ENCODE measurements at regions not wholly inside any gene's neighbourhood (a gene's known extent, or its start where the extent isn't known, plus 50 kb on each side); places are given as distances from the start of the nearest gene placed in this dataset.
A peak's percentile ranks its signal among the peaks of the same experiment; 100 is the strongest.
"Not testable (repeated sequence)": the region's sequence is repeated elsewhere in the genome, so short reads cannot be mapped to it uniquely, and the experiment has no call there.

DNA sequence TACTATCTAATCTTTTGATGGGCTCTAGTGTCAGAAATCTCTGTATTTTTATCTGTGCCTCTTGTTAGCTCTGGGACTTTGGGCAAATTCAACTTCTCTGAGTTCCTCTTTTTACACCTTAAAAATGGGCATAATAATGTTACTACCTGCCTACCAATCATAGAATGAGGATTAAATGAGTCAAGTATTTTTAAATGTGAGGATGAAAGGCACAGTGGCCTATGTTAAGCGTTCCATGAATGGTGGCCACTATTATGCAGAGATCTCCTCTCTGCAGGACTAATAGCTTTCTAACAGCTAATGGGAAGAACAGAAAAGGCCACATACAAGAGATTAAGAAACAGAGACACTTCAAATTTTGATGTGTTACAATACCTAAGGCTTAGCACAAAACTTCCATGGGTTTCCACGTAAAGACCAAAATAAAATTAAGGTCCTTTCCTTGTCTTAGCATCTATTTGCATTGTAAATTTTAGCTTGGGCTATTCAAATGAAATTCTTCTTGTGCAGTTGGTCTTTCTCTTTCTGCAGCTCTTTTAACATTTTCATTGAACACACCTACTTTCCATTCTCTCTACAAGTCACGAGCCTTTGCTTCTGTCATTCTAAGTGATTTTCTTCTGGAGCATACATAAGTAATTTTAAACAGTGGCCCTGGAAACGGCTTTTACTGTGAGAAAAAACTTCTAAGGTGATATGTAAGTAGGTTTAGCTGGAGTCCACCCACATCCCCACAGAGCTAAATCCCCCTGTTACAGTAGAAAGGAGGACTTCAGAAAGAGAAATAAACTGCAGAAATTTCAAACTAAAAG is 117.9 kb upstream of the MED14 start:
- DNase-seq (ENCODE audit: low spot score), result no peak

DNA sequence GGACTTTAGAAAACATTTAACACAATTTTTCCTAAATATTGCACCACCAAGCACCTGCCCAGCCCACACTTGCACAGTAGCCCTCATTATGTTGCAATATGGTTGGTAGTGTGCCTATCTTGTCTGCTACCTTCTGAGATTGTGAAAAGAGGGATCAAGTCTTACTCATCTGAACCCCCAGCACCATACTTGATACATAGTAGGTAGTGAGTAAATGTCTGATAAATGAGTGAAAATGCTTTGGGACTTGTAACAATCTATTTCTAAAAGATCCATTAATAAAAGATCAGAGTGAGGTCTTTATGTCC is 118.4 kb upstream of the MED14 start:
- no peak for DNase-seq (ENCODE audit: low spot score)

- DNase-seq (ENCODE audit: low spot score), result no peak
Measured at GRCh38 chrX:40854242-40854641, 118.9 kb upstream of the MED14 start.

GRCh38 chrX:40855411-40855810 is 120.1 kb upstream of the MED14 start:
- no peak for DNase-seq (ENCODE audit: low spot score)

DNA sequence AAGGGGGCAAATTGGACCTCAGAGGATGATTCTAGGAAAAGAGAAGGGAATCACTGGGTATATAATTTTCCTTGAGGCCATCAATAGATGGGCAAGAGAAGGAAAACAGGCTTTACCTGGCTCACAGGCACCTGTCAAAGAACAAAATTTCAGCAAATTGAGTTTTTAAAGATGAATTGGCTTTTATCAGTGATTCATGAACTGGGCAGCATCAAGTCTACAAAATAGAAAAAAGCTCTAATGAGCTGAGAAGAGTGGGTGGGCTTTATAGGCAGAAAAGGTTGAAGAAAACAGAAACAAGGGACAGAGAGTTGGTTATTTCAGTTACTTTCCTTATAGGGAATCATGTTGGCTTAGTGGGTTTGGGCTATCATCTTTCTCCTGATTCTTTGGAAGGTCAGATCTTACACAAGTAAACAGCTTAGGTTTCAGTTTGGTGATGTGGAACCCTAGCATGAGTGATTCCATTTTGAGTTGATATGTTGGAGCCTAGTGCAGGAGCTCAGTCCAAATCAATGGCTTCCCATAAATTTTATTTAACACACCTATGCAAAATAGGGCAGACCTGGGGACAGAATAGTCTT is 120.7 kb upstream of the MED14 start:
- DNase-seq (ENCODE audit: low spot score), result no peak

DNA sequence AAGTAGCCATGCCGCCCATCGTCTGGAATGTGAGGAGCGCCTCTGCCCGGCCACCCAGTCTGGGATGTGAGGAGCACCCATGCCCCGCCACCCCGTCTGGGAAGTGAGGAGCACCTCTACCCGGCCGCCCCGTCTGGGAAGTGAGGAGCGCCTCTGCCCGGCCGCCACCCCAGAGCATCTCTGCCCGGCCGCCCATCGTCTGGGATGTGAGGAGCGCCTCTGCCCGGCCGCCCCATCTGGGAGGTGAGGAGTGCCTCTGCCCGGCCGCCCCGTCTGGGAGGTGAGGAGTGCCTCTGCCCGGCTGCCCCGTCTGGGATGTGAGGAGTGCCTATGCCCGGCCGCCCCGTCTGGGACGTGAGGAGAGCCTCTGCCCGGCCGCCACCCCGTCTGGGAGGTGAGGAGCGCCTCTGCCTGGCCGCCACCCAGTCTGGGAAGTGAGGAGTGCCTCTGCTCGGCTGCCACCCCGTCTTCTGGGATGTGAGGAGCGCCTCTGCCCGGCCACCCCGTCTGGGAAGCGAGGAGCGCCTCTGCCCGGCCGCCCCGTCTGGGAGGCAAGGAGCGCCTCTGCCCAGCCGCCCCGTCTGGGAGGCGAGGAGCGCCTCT is 126.7 kb upstream of the MED14 start:
- not testable (repeated sequence) for DNase-seq (ENCODE audit: low spot score)

DNA sequence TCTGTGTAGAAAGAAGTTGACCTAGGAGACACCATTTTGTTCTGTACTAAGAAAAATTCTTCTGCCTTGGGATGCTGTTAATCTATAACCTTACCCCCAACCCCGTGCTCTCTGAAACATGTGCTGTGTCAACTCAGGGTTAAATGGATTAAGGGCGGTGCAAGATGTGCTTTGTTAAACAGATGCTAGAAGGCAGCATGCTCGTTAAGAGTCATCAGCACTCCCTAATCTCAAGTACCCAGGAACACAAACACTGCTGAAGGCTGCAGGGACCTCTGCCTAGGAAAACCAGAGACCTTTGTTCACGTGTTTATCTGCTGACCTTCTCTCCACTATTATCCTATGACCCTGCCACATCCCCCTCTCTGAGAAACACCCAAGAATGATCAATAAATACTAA is 127.9 kb upstream of the MED14 start:
- DNase-seq (ENCODE audit: low spot score), result not testable (repeated sequence)

- no peak for DNase-seq (ENCODE audit: low spot score)
Measured at GRCh38 chrX:40863671-40864070, 128.3 kb upstream of the MED14 start.

DNA sequence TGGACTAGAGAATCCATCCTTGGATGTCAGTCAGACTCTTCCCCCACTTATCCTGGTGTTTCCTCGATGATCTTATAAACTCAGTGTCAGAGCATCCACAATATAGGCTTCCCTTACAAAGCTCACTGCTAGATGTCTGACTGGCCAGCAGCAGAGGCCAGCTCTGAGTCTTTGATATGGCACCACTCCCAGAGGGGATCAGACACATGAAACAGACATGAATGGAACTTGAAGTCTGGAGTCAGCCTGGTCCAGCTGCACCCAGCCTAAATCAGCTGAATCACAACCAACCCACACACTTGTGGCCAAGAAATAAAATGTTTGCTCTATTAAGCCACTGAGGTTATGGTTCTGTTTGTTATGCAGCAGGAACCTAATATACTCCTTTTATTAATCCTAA is 129.6 kb upstream of the MED14 start:
- DNase-seq (ENCODE audit: low spot score), result no peak

DNA sequence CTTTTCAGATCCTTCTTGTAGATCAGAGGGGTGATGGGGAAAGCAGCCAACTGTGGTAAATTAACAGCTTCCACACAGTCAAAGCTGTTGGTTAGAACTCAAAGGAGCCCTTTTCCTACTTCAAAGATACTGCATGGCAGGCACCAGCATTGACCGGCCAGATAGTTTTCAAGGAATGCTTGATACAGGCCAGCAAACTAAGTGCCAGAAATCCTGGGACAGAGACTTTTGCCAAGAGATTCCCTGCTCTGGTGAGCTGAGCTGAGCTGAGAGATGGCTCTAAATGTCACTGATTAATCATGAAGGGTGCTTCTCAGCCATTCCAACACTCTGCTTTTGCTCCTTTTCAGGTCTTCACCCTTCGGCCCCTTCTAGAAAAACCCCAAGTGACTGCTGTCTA is 131.6 kb upstream of the MED14 start:
- DNase-seq (ENCODE audit: low spot score), result no peak

GRCh38 chrX:40867352-40867751 is 132.0 kb upstream of the MED14 start:
- DNase-seq (ENCODE audit: low spot score), result peak; percentile 24

DNA sequence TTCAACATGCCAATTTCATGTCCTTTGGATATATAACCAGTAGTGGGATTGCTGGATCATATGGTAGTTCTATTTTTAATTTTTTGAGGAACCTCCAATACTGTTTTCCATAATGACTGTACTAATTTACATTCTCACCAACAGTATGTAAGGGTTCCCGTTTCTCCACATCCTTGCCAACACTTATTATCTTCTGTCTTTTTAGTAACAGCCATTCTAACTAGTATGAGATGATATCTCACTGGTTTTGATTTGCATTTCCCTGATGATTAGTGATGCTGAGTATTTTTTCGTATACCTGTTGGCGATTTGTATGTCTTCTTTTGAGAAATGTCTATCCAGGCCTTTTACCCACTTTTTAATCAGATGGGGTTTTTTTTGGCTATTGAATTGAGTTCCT is 133.5 kb upstream of the MED14 start:
- no peak for DNase-seq (ENCODE audit: low spot score)

DNA sequence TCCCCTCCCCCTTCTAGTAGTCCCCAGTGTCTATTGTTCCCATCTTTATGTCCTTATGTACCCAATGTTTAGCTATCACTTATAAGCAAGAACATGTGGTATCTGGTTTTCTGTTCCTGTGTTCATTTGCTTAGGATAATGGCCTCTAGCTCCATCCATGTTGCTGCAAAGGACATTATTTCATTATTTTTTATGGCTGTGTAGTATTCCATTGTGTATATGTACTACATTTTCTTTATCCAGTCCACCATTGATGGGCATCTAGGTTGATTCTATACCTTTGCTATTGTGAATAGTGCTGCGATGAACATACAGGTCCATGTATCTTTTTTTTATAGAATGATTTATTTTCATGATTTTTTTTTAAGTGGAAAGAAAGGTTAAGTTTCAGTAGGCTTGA is 135.6 kb upstream of the MED14 start:
- not testable (repeated sequence) for DNase-seq (ENCODE audit: low spot score)

DNA sequence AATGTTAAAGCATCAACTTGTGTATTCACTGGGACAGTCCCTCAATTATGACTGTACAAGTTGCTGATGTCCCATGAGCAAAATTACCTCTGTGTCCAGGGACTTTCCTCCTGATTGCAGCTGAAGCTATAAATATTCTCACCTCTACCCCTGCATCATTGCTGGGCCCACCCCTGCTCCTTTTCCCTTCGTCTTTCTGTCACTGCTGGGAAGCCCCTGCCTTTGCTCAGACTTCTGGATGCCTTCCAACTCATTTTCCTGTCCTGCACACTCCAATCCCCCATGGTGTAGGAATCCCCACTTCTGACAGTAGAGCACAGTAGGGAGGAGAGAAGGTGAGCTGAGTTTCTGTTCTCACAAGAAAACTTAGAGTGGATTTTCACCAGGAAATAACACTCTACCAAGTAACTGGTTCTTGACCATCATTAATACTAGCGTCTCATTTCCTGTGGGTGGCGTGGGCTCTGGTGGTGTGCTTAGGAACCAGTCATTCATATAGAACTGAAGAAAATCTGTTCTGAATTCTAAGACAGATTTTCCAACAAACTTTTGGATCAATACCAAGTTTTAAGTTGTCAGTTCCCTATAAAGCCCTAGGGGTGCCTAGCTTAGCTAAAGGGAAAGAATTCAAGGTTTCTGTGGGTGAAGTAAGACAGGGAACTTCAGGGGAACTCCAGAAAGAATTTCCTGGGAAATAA is 136.2 kb upstream of the MED14 start:
- DNase-seq (ENCODE audit: low spot score), result no peak

DNA sequence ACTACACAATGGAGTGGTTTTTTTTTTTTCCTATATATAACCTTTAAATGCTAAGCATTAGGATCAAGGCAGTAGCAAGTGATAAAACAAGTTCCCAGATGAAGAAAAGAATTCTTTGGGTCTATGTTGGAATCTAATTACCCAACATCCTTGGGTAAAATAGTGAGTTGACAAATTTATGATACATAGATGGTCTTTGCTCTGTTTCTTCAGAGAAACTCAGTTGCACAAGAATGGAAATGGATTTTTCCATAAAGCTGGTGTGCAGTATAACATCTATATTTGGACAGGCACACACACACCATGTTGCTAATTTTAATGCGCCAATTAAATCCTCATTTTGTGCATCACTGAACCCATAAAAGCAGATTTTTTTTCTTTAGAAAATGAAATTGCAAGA is 137.0 kb upstream of the MED14 start:
- DNase-seq (ENCODE audit: low spot score), result no peak

GRCh38 chrX:40875476-40875875 is 140.1 kb upstream of the MED14 start:
- DNase-seq (ENCODE audit: low spot score), result no peak

GRCh38 chrX:40877887-40878286 is 142.5 kb upstream of the MED14 start:
- DNase-seq (ENCODE audit: low spot score), result no peak

- DNase-seq (ENCODE audit: low spot score), result no peak
Measured at GRCh38 chrX:40878766-40879165, 143.4 kb upstream of the MED14 start.

GRCh38 chrX:40879172-40879571 is 143.8 kb upstream of the MED14 start:
- not testable (repeated sequence) for DNase-seq (ENCODE audit: low spot score)

- DNase-seq (ENCODE audit: low spot score), result no peak
Measured at GRCh38 chrX:40880712-40881111, 145.4 kb upstream of the MED14 start.

GRCh38 chrX:40883021-40883619 is 147.8 kb upstream of the MED14 start:
- DNase-seq (ENCODE audit: low spot score), result no peak

DNA sequence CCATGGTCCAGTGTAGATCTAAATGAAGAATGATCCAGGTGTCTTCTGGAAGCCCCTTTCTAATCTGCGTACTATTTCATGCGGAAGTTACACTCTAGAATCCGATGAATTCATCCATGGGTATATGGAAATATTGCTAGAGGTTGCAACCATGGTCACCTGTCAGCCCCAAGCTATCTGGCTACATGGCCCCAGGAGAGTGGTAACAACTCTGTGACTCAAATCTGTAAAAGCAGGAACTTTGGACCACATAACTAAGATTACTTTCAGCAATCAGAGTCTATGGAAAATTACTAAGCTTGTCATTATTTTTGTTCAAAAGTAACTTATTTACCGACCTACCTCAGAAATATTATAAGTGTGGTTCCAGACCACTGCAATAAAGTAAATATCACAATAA is 150.6 kb upstream of the MED14 start:
- DNase-seq (ENCODE audit: low spot score), result no peak

GRCh38 chrX:40887476-40887875 is 152.1 kb upstream of the MED14 start:
- DNase-seq (ENCODE audit: low spot score), result no peak
